HFFc6 (cell line): ENCODE measurements at regions not wholly inside any gene's neighbourhood (a gene's known extent, or its start where the extent isn't known, plus 50 kb on each side); places are given as distances from the start of the nearest gene placed in this dataset.

ENCODE experiments used
- DNase-seq: peaks from one replicate; pipeline ENCODE4 v3.0.0-alpha.2; 2018
- H3K27ac Mint-ChIP-seq: 2 replicates; pipeline ENCODE4 v1.8.0; 2020; ENCODE audit warnings: mild to moderate bottlenecking, mixed read lengths
- H3K27me3 Mint-ChIP-seq: 2 replicates; pipeline ENCODE4 v1.8.0; 2021; ENCODE audit warnings: mild to moderate bottlenecking, moderate library complexity, mixed read lengths; ENCODE audit not compliant: insufficient read depth
- H3K36me3 Mint-ChIP-seq: 2 replicates; pipeline ENCODE4 v1.8.0; 2021; ENCODE audit warnings: low read depth, mixed read lengths
- H3K4me1 Mint-ChIP-seq: 2 replicates; pipeline ENCODE4 v1.8.0; 2020; ENCODE audit warnings: low read depth, mixed read lengths
- H3K4me3 Mint-ChIP-seq: 2 replicates; pipeline ENCODE4 v1.8.0; 2020; ENCODE audit warnings: mild to moderate bottlenecking, moderate library complexity, mixed read lengths
- H3K9me3 Mint-ChIP-seq: 2 replicates; pipeline ENCODE4 v1.8.0; 2020; ENCODE audit warnings: mild to moderate bottlenecking, mixed read lengths
- TF ChIP-seq, protein P1 (sequence below): fragments of 200-600 bp; sonication (generic); IDR thresholded peaks from 2 replicates; pipeline ENCODE4 v1.5.0; 2021; ENCODE audit warnings: antibody characterized with exemption, mild to moderate bottlenecking

DNA sequence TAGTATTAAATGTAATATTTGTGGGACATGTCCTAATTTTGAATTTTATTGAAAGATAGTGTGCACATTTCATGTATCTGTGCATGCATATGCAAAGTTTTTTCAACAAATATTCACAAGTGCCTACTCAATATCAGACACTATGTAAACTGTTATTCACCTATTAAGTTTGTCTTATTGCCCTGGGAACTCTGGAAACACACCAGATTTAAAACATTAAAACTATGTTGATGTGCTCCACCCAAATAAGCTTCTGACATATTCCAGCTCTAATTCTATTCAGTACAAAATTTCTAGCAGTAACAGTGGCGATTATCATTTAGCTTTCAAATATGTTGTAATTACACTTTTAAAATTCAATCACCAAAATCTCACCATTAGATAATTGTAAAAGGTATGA, 183.1 kb upstream of the TTC29 start:
- no peaks in the 10 kb centered on the region for H3K9me3 Mint-ChIP-seq
- TF ChIP-seq, protein P1, sequence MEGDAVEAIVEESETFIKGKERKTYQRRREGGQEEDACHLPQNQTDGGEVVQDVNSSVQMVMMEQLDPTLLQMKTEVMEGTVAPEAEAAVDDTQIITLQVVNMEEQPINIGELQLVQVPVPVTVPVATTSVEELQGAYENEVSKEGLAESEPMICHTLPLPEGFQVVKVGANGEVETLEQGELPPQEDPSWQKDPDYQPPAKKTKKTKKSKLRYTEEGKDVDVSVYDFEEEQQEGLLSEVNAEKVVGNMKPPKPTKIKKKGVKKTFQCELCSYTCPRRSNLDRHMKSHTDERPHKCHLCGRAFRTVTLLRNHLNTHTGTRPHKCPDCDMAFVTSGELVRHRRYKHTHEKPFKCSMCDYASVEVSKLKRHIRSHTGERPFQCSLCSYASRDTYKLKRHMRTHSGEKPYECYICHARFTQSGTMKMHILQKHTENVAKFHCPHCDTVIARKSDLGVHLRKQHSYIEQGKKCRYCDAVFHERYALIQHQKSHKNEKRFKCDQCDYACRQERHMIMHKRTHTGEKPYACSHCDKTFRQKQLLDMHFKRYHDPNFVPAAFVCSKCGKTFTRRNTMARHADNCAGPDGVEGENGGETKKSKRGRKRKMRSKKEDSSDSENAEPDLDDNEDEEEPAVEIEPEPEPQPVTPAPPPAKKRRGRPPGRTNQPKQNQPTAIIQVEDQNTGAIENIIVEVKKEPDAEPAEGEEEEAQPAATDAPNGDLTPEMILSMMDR = no peak
- no peak overlapping the region for H3K4me3 Mint-ChIP-seq
- H3K4me1 Mint-ChIP-seq = no peaks in the 10 kb centered on the region
- no peak for DNase-seq
- H3K27ac Mint-ChIP-seq = no peak overlapping the region
- H3K36me3 Mint-ChIP-seq = no peaks in the 10 kb centered on the region
- peaks cover 1% of the 10 kb centered on the region for H3K27me3 Mint-ChIP-seq

DNA sequence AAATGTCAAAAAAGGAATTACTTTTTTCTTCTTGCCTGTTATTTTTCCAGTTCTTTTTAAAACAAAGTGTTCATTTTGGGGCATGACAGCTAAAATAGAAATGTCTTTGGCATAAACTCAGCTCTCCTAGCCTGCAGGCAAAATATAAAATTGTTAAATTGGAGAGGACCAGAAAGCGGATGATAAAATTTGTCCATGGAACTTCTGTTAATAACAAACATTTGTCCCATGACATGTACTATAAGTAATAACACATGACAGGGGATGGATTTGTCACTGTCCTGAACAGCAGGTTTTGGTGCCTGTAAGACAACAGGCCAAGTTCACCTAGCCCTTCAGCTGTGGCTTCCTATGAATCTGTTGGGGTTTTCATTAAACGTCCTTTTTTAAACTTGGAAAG, 184.0 kb upstream of the TTC29 start:
- no peak overlapping the region for H3K27ac Mint-ChIP-seq
- H3K36me3 Mint-ChIP-seq = no peaks in the 10 kb centered on the region
- no peak overlapping the region for H3K4me3 Mint-ChIP-seq
- no peak for DNase-seq
- TF ChIP-seq, protein P1 = no peak
- peaks cover 2% of the 10 kb centered on the region for H3K27me3 Mint-ChIP-seq
- H3K9me3 Mint-ChIP-seq = no peaks in the 10 kb centered on the region
- H3K4me1 Mint-ChIP-seq = no peaks in the 10 kb centered on the region

DNA sequence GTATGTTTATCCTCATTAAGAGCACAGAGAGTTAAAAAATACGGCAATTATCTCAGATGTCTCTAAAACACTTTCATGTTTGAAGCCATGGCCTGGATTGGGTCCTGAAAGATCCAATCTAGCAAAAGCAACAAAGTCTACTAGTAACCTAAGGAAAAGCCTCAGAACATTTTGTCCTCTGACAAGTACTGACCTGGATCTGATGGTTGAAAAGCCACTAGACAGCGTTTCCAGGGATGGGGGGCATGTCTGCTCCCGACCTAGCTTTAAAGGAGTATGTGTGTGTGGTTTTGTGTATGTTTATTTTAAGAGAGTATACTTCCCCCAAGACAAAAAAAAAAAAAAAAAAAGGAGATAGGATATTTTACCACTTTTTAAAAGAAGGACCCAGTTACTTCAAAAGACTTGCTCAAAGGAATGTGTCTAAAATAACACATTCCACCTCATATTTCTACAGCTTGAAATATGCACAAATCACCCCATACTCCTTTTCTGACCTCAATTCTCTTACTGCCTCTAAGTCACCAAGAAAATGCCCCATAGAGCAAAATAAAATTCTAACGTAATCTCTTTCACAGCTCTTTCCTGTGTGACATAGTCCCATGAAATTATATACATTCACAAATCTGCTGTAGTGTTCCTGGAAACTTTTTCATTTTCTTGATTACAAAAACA, 189.0 kb upstream of the TTC29 start:
- DNase-seq = no peak
- TF ChIP-seq, protein P1 = no peak
- no peak overlapping the region for H3K4me3 Mint-ChIP-seq
- no peak overlapping the region for H3K27ac Mint-ChIP-seq
- peaks cover 6% of the 10 kb centered on the region; the same call in 1 of the 2 replicates for H3K4me1 Mint-ChIP-seq
- no peaks in the 10 kb centered on the region for H3K9me3 Mint-ChIP-seq
- H3K27me3 Mint-ChIP-seq = peaks cover 15% of the 10 kb centered on the region
- no peaks in the 10 kb centered on the region for H3K36me3 Mint-ChIP-seq

DNA sequence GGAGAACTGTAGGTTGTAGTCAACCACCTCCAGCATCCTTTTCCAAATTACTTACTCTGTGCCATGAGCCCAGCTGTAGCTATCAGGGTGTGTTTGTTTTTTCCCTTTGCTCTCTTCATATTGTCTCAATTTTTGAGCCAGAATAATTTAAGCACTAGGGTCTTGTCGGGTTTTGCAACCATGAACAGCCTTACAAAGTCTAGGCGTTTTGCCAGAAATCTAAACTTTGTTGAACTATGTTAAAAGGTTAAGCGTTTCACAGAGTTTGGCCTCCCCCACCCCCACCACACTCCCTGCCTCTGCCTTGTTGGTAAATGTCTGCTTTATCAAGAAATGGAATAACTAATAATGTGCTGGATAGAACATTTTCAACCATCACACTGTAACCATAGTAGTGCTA, 190.6 kb upstream of the TTC29 start:
- H3K27me3 Mint-ChIP-seq = peaks cover 15% of the 10 kb centered on the region
- DNase-seq = no peak
- no peaks in the 10 kb centered on the region for H3K9me3 Mint-ChIP-seq
- H3K27ac Mint-ChIP-seq = no peak overlapping the region
- H3K4me1 Mint-ChIP-seq = peaks cover 6% of the 10 kb centered on the region; the same call in 1 of the 2 replicates
- TF ChIP-seq, protein P1 = no peak
- H3K4me3 Mint-ChIP-seq = no peak overlapping the region
- no peaks in the 10 kb centered on the region for H3K36me3 Mint-ChIP-seq

DNA sequence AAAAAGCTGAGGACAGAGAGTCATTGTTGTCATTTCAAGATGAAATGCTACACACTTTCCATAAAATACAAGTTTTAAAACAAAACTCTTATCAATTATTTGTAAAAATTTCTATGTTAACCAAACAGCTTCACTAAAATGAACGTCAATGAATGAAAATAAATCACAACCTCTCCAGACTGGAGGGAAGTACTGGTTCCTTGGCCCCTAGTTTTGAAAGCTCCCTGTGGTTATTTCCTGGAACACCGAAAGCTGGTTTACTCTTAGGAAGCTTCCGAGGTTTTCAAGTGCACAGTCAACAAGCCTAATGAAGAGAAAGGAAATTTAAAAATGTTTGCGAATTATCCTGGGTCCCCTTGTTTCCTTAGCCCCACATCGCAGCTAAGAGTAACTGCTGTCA, 191.1 kb upstream of the TTC29 start:
- Mint-ChIP-seq H3K4me1 (peaks cover 6% of the 10 kb centered on the region; the same call in 1 of the 2 replicates), H3K27me3 (peaks cover 15% of the 10 kb centered on the region), H3K4me3 (no peak overlapping the region), H3K9me3 (no peaks in the 10 kb centered on the region), H3K36me3 (no peaks in the 10 kb centered on the region), H3K27ac (no peak overlapping the region)
- TF ChIP-seq, protein P1 = no peak
- no peak for DNase-seq
